ENCODE measurements at regions not wholly inside any gene's neighbourhood (a gene's known extent, or its start where the extent isn't known, plus 50 kb on each side); places are given as distances from the start of the nearest gene placed in this dataset.
"Not testable (repeated sequence)": the region's sequence is repeated elsewhere in the genome, so short reads cannot be mapped to it uniquely, and the experiment has no call there.

DNA sequence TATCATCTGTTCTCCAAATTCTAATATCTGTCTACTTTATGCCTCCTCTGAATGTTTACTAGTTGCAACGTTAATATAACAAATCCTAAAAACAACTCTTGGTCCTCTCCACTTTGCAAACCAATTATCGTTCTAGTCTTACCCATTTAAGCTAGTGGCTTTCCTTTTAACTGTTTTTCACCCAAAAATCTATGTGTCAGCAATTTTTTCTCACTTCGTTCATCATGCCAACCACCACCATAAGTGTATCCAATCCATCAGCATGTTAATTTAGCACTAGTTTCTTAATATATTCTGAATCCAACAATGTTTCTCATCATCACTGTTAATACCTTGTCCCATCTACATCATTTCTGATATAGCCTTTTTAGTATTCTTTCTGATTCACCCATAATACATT lies 90.0 kb upstream of the RORB start:
- Mint-ChIP-seq H3K27ac (no peak overlapping the region), H3K9me3 (peaks cover 19 to 22% of the 10 kb centered on the region in 2 donors), H3K36me3 (no peaks in the 10 kb centered on the region)
- ATAC-seq = no peak
- no peak for DNase-seq (ENCODE audit: low spot score in 2 of 2)

GRCh38 chr9:74412236-74412979 lies 84.7 kb upstream of the RORB start:
- ATAC-seq (no peak), DNase-seq (ENCODE audit: low spot score in 2 of 2) (no peak)
- peaks cover 10% of the 10 kb centered on the region in 2 donors for H3K9me3 Mint-ChIP-seq
- no peak overlapping the region for H3K27ac Mint-ChIP-seq
- H3K36me3 Mint-ChIP-seq = no peaks in the 10 kb centered on the region

DNA sequence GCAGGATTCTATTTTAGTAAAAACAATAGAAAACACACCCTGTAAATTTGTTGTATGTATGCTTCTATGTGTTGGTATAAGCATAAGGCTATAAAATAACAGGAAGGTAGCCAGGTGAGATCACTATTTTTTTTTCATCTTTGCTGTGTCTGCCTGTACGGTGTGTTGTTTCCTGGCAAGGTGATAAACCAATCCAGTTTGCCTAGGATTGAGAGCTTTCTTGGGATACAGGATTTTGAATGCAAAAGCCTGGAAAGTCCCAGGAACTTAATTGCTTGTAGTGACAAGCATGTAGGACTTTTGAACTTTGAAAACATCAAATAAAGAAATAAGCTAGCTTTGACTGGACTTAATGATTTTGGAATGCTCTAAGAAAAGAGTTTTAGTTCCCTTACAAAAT lies 83.3 kb upstream of the RORB start:
- ATAC-seq = no peak
- Mint-ChIP-seq H3K9me3 (peaks cover 5 to 10% of the 10 kb centered on the region in 2 donors), H3K36me3 (no peaks in the 10 kb centered on the region), H3K27ac (no peak overlapping the region)
- no peak for DNase-seq (ENCODE audit: low spot score in 2 of 2)

GRCh38 chr9:74414325-74414724 lies 82.8 kb upstream of the RORB start:
- no peak for DNase-seq (ENCODE audit: low spot score in 2 of 2)
- peaks cover 5 to 10% of the 10 kb centered on the region in 2 donors for H3K9me3 Mint-ChIP-seq
- H3K27ac Mint-ChIP-seq = no peak overlapping the region
- no peaks in the 10 kb centered on the region for H3K36me3 Mint-ChIP-seq
- ATAC-seq = peak; percentile 13 to 51

DNA sequence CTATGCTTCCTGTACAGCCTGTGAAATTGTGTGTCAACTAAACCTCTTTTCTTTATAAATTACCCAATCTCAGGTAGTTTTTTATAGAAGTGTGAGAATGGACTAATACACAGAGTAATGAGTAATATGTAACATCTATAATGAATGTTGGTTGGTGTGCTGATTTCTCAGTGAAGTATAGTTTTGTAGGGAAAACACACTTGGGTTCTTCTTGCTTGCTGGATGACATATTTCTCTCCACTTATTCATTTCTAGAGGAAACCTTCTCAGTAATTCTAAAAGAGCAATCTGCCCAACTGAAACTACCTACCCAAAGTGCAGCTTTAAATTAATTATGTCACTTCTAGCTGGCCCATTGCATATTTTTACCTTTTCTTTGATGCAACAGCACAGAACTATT lies 81.1 kb upstream of the RORB start:
- peaks cover 5 to 10% of the 10 kb centered on the region in 2 donors for H3K9me3 Mint-ChIP-seq
- DNase-seq (ENCODE audit: low spot score in 2 of 2) = no peak
- no peaks in the 10 kb centered on the region for H3K36me3 Mint-ChIP-seq
- H3K27ac Mint-ChIP-seq = no peak overlapping the region
- peak; percentile 18 to 65 for ATAC-seq

DNA sequence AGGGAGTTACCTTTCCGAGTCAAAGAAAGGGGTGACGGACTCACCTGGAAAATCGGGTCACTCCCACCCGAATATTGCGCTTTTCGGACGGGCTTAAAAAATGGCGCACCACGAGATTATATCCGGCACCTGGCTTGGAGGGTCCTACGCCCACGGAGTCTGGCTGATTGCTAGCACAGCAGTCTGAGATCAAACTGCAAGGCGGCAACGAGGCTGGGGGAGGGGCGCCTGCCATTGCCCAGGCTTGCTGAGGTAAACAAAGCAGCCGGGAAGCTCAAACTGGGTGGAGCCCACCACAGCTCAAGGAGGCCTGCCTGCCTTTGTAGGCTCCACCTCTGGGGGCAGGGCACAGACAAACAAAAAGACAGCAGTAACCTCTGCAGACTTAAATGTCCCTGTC lies 72.6 kb upstream of the RORB start:
- not testable (repeated sequence) for H3K9me3 Mint-ChIP-seq, H3K27ac Mint-ChIP-seq, ATAC-seq

DNA sequence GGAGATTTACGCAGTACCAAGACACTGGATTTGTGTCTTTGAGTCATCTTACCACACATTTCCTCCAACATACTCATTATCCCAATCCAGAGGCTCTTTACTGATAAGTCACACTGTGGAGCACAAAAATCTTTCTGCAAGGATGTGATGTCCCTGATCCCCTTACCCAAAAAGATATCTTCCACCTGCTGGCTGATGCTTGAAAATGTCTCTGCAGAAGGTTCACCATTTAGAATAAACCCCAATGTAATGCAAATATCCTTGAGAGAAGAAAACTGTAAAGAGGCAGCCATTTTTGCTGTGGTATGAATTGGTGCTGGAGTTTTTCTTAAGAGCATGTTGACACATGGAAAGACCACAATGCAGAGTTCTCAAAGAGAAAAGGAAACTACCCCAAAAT lies 65.7 kb upstream of the RORB start:
- peaks cover 3 to 7% of the 10 kb centered on the region in 2 donors for H3K9me3 Mint-ChIP-seq
- no peaks in the 10 kb centered on the region for H3K36me3 Mint-ChIP-seq
- no peak for ATAC-seq
- H3K27ac Mint-ChIP-seq = no peak overlapping the region
- DNase-seq (ENCODE audit: low spot score in 2 of 2) = no peak

More for the DNA sequence above, 72.6 kb upstream of the RORB start:
- DNase-seq (ENCODE audit: low spot score in 2 of 2); H3K36me3 Mint-ChIP-seq: not testable (repeated sequence)

DNA sequence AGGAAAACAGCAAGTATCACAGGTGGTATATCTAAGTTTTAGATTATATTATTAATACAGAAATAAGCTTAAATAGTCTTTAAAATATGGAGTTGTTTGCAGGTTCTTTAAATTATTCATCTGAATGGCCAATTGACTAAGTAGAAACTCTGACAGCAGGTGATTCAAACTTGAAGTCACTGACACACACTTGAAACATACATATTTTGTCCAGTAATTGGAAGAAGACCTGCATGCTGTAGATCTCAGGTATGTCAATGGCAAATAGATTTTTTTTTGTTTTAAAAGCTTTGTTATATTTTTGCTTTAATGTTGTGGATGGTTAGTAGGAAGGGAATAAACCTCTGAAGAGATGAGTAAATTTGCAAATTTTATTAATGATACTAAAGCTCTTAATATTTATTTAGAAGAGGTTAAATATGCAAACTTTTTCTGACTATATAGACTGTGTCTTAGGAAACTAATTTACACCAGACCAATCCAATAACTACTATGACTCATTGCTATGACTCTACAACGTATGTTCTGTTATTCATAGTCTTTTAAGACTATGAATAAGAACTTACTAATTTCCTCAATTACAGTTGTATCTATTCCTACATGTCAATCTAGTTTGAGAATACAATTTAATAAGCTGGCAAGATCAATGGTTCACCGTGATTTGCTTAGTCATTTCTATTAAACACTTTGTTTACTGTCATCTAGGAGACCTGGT lies 53.9 kb upstream of the RORB start:
- Mint-ChIP-seq H3K36me3 (no peaks in the 10 kb centered on the region), H3K9me3 (peaks cover 7 to 8% of the 10 kb centered on the region in 2 donors), H3K27ac (no peak overlapping the region)
- ATAC-seq = no peak
- DNase-seq (ENCODE audit: low spot score in 2 of 2) = no peak

DNA sequence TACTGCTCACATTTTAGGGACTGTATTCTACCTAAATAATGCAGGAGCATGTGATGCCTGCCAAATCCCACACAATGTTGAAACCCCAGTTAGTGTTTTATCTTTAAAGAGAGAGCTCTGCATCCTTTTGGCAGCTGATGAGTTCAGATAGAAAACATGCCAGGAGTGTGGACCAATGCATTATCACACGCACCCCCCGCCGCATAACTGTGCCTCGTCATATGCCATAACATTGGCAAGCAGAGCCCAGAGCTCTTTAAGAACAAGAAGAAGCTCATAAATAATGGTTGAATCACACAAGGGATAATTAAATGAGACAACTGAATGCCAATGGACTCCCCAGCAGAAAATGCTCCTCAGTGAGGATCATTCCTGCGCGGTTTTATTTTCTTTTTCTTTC lies 52.8 kb upstream of the RORB start:
- no peak for DNase-seq (ENCODE audit: low spot score in 2 of 2)
- Mint-ChIP-seq H3K9me3 (peaks cover 7 to 8% of the 10 kb centered on the region in 2 donors), H3K27ac (no peak overlapping the region), H3K36me3 (no peaks in the 10 kb centered on the region)
- ATAC-seq = no peak

Measured in activated naive CD4-positive, alpha-beta T cell treated with anti-CD3 and anti-CD28 coated beads, Interleukin-2, amount 50 U/mL, for 72 hours (primary cell).